Caco-2 (cell line): ENCODE measurements at regions not wholly inside any gene's neighbourhood (a gene's known extent, or its start where the extent isn't known, plus 50 kb on each side); places are given as distances from the start of the nearest gene placed in this dataset.

Experiments
- BruUV-seq: library from RNA; stranded (reverse); fragments of 400-500 nt; replicated peaks from 2 replicates; lab custom pipeline; 2021; lab: Mats Ljungman, UMichigan
- CTCF ChIA-PET: fragments of 300-600 bp; sonication (Branson Sonifier 250); formaldehyde crosslinking; loops from one replicate; lab custom pipeline; 2022; ENCODE audit warnings: antibody characterized with exemption; lab: Charles Lee
- POLR2A ChIA-PET: fragments of 300-600 bp; sonication (Branson Sonifier 250); formaldehyde crosslinking; loops from one replicate; lab custom pipeline; 2022; ENCODE audit warnings: antibody characterized with exemption; lab: Charles Lee
- DNase-seq, 2 experiments: peaks; one replicate each; pipeline versions ENCODE4 v3.0.0 to v3.0.0-alpha.2; 2020 to 2022
- H3K27me3 ChIP-seq: replicated peaks from 2 replicates; pipeline ENCODE4 v1.6.0; 2011; ENCODE audit warnings: low read length; ENCODE audit not compliant: control insufficient read depth, insufficient read depth
- H3K36me3 ChIP-seq: 2 replicates; pipeline ENCODE4 v1.5.1; 2011; ENCODE audit warnings: low read length; ENCODE audit not compliant: control insufficient read depth, insufficient read depth
- H3K4me1 ChIP-seq: fragments of 250-450 bp; sonication (Bioruptor Pico); 2 replicates; pipeline ENCODE4 v1.5.1; 2020; ENCODE audit warnings: mild to moderate bottlenecking
- H3K4me3 ChIP-seq: 2 replicates; pipeline ENCODE4 v1.5.1; 2011; ENCODE audit warnings: low read depth, mild to moderate bottlenecking, control low read depth, low read length
- H3K9me3 ChIP-seq: fragments of 250-450 bp; sonication (Bioruptor Pico); 2 replicates; pipeline ENCODE4 v1.5.1; 2020; ENCODE audit warnings: mild to moderate bottlenecking, moderate library complexity
- H3K27ac Mint-ChIP-seq: one replicate; pipeline ENCODE4 v1.8.0; 2022; ENCODE audit warnings: mixed read lengths; ENCODE audit not compliant: unreplicated experiment
- H3K27me3 Mint-ChIP-seq: one replicate; pipeline ENCODE4 v1.8.0; 2022; ENCODE audit warnings: mixed read lengths; ENCODE audit not compliant: insufficient read depth, unreplicated experiment
- H3K36me3 Mint-ChIP-seq: one replicate; pipeline ENCODE4 v1.8.0; 2022; ENCODE audit warnings: mild to moderate bottlenecking, mixed read lengths; ENCODE audit not compliant: insufficient read depth, unreplicated experiment
- H3K4me1 Mint-ChIP-seq: one replicate; pipeline ENCODE4 v1.8.0; 2022; ENCODE audit warnings: low read depth, mixed read lengths; ENCODE audit not compliant: unreplicated experiment
- H3K4me3 Mint-ChIP-seq: one replicate; pipeline ENCODE4 v1.8.0; 2022; ENCODE audit warnings: mild to moderate bottlenecking, moderate library complexity, mixed read lengths; ENCODE audit not compliant: unreplicated experiment
- H3K9me3 Mint-ChIP-seq: one replicate; pipeline ENCODE4 v1.8.0; 2022; ENCODE audit warnings: mixed read lengths; ENCODE audit not compliant: unreplicated experiment
- CTCF ChIP-seq, 2 experiments: fragments of 200-600 bp in 1 of 2; IDR thresholded peaks; 1 replicate in 1 of 2; 2 replicates in 1 of 2; pipeline versions ENCODE4 v1.5.1 to v1.8.0; 2011 to 2022; ENCODE audit warnings: antibody characterized with exemption in 1 of 2, control low read depth in 1 of 2, inconsistent platforms in 1 of 2, low read depth in 1 of 2, low read length in 1 of 2, mild to moderate bottlenecking in 1 of 2, moderate library complexity in 1 of 2; ENCODE audit not compliant: insufficient read depth in 1 of 2, severe bottlenecking in 1 of 2, unreplicated experiment in 1 of 2
- intact Hi-C: fragments of 100-400 bp; cut with micrococcal nuclease; formaldehyde crosslinking; loops from one replicate; pipeline ENCODE4 v1.10.0; 2022; ENCODE audit not compliant: unreplicated experiment

DNA sequence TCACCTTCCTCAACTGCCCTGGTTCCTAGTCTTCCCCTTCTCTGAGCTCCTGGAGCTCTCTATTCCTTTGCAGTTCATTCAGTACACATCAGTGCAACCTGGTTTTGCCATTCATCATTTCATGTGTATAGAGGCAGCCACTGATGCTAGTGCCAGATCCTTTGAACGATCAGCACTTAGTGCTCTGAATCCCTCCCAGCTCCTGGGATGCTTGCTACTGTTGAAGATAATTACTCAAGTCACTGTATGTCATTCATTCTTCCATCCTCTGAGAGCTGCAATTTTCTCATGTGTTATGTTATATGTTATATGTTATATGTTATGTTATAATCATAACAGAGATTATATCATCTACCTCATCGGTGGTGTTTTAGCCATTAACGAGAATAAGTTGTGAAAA, 98.5 kb upstream of the UXS1 start:
- intact Hi-C loops, result no loop called here
- BruUV-seq, result no TSS peak
- H3K36me3 Mint-ChIP-seq, result peaks cover under 1% of the 10 kb centered on the region
- H3K9me3 Mint-ChIP-seq, result no peaks in the 10 kb centered on the region
- POLR2A ChIA-PET, result no interaction called here
- peaks cover 7% of the 10 kb centered on the region for H3K27me3 Mint-ChIP-seq
- no peaks in the 10 kb centered on the region; the same call in 1 of the 2 replicates for H3K27me3 ChIP-seq
- H3K4me1 Mint-ChIP-seq, result no peaks in the 10 kb centered on the region
- H3K9me3 ChIP-seq, result no peaks in the 10 kb centered on the region
- H3K4me3 Mint-ChIP-seq, result no peak overlapping the region
- H3K36me3 ChIP-seq, result no peaks in the 10 kb centered on the region
- TF ChIP-seq CTCF (IDR thresholded peaks at IDR 0.05; ENCODE audit: insufficient read depth in 1 of 2, low read depth in 1 of 2, low read length in 1 of 2, severe bottlenecking in 1 of 2, unreplicated experiment in 1 of 2), result no peak
- no peak for DNase-seq
- no peaks in the 10 kb centered on the region for H3K4me1 ChIP-seq
- H3K4me3 ChIP-seq, result no peak overlapping the region
- CTCF ChIA-PET, result no interaction called here
- no peak overlapping the region for H3K27ac Mint-ChIP-seq

DNA sequence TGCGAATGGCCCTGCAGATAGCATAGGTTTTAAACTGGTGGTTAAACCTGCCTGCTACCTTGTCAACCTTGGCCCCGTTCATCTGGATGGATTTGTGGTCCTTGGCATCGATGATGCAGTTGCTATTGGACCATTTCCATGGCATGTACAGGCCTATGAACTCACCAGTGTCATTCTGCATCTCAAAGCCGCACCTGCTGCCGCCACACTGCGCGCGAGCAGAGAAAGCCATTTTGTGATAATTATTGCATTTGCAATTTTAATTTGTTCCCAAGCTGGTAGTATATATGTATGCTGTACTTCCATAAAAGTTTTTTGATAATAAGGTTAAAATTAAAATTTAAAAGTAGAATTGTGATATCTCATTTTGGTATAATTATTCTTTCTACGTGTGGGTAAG, 94.8 kb upstream of the UXS1 start:
- no peak for TF ChIP-seq CTCF (IDR thresholded peaks at IDR 0.05; ENCODE audit: insufficient read depth in 1 of 2, low read depth in 1 of 2, low read length in 1 of 2, severe bottlenecking in 1 of 2, unreplicated experiment in 1 of 2)
- no peaks in the 10 kb centered on the region for H3K36me3 ChIP-seq
- BruUV-seq, result no TSS peak
- peaks cover 9% of the 10 kb centered on the region for H3K27me3 Mint-ChIP-seq
- H3K27me3 ChIP-seq, result no peaks in the 10 kb centered on the region
- DNase-seq, result no peak
- no peak overlapping the region for H3K4me3 Mint-ChIP-seq
- H3K4me1 ChIP-seq, result no peaks in the 10 kb centered on the region
- no peak overlapping the region for H3K27ac Mint-ChIP-seq
- H3K4me1 Mint-ChIP-seq, result peaks cover under 1% of the 10 kb centered on the region
- no peaks in the 10 kb centered on the region for H3K9me3 ChIP-seq
- no peaks in the 10 kb centered on the region for H3K36me3 Mint-ChIP-seq
- H3K4me3 ChIP-seq, result no peak overlapping the region
- intact Hi-C loops, result no loop called here
- CTCF ChIA-PET, result no interaction called here
- POLR2A ChIA-PET, result no interaction called here
- H3K9me3 Mint-ChIP-seq, result no peaks in the 10 kb centered on the region

- Mint-ChIP-seq H3K9me3 (no peaks in the 10 kb centered on the region), H3K27me3 (peaks cover 6% of the 10 kb centered on the region), H3K4me3 (no peak overlapping the region), H3K36me3 (no peaks in the 10 kb centered on the region), H3K27ac (no peak overlapping the region), H3K4me1 (peaks cover 11% of the 10 kb centered on the region)
- H3K36me3 ChIP-seq, result no peaks in the 10 kb centered on the region
- POLR2A ChIA-PET, result no interaction called here
- DNase-seq, result no peak
- intact Hi-C loops, result no loop called here
- no peak for TF ChIP-seq CTCF (IDR thresholded peaks at IDR 0.05; ENCODE audit: insufficient read depth in 1 of 2, low read depth in 1 of 2, low read length in 1 of 2, severe bottlenecking in 1 of 2, unreplicated experiment in 1 of 2)
- CTCF ChIA-PET, result no interaction called here
- BruUV-seq, result no TSS peak
- no peaks in the 10 kb centered on the region for H3K4me1 ChIP-seq
- H3K27me3 ChIP-seq, result no peaks in the 10 kb centered on the region
- H3K4me3 ChIP-seq, result no peak overlapping the region
- no peaks in the 10 kb centered on the region for H3K9me3 ChIP-seq
These were observed 91.2 kb upstream of the UXS1 start for GRCh38 chr2:106285237-106285829.
